Right lung (tissue), 2 donors: ENCODE measurements at regions not wholly inside any gene's neighbourhood (a gene's known extent, or its start where the extent isn't known, plus 50 kb on each side); places are given as distances from the start of the nearest gene placed in this dataset.

Experiments used
- DNase-seq, 2 donors: peaks; one replicate each; pipeline ENCODE4 v3.0.0-alpha.2; 2013

DNA sequence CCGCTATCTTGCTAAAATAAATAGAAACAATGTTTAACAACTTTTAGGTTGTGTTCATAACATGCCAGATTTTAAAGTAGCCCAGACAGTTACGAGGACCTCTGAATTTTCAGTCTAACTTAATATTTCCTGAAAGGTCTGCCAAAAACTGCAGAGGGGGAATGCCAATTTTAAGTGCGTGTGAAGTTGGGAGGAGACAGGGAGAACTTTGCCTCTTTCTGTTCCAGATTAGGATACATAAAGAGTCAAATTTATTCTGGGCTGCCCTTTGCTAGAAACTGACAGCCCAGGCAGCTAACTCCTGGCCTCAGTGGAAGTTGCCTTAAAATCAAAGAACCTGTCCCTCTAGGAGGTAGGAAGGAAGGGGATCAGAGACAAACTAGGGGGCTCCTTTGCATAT lies 52.3 kb upstream of the PIP4K2A start:
- no peak for DNase-seq

GRCh38 chr10:22765660-22766547 lies 51.5 kb upstream of the PIP4K2A start:
- DNase-seq, result no peak

DNA sequence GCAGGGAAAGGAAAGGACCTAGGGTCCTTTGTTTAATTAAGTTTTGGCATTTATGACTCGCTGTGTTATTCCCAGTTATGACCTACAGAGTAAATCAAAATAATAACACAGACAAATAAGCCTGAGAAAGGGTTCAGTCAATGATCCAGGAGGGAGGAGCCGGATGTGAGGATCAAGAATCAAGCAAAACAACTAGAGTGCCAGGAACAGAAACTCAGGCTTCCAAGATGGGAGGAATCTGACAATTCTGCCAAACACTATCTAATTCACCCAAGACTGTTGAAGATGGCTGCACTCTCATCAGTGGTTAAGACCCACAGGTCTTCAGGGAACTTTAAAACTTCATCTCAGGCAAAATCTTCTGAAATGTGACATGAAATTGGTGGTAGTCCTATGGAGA lies 50.3 kb upstream of the PIP4K2A start:
- DNase-seq, result no peak
